Stimulated activated CD8-positive, alpha-beta memory T cell treated with anti-CD3 and anti-CD28 coated beads, Interleukin-15, amount 100 ng/mL, for 1 hour (primary cell): ENCODE measurements at regions not wholly inside any gene's neighbourhood (a gene's known extent, or its start where the extent isn't known, plus 50 kb on each side); places are given as distances from the start of the nearest gene placed in this dataset.
"Not testable (repeated sequence)": the region's sequence is repeated elsewhere in the genome, so short reads cannot be mapped to it uniquely, and the experiment has no call there.

Experiments
- DNase-seq: peaks from one replicate; pipeline ENCODE4 v3.0.0-alpha.2; 2020; ENCODE audit warnings: low read depth

- DNase-seq, result no peak
These were observed 164.6 kb downstream of the FBXO4 start for GRCh38 chr5:42089705-42090104.

- no peak for DNase-seq
These were observed 165.1 kb downstream of the FBXO4 start for GRCh38 chr5:42090162-42090561.

- DNase-seq, result not testable (repeated sequence)
These were observed 174.8 kb downstream of the FBXO4 start for GRCh38 chr5:42099846-42100245.

GRCh38 chr5:42108468-42108867 lies 183.4 kb downstream of the FBXO4 start:
- DNase-seq, result no peak

GRCh38 chr5:42109006-42109572 lies 184.0 kb downstream of the FBXO4 start:
- no peak for DNase-seq

- DNase-seq, result not testable (repeated sequence)
These were observed 190.6 kb downstream of the FBXO4 start for GRCh38 chr5:42115721-42116120.

- no peak for DNase-seq
These were observed 195.0 kb downstream of the FBXO4 start for GRCh38 chr5:42120070-42120469.

- no peak for DNase-seq
These were observed 196.3 kb downstream of the FBXO4 start for GRCh38 chr5:42121401-42121800.

- no peak for DNase-seq
These were observed 206.0 kb downstream of the FBXO4 start for GRCh38 chr5:42131081-42131480.

- no peak for DNase-seq
These were observed 218.3 kb downstream of the FBXO4 start for GRCh38 chr5:42143361-42143760.

GRCh38 chr5:42148813-42149212 lies 223.7 kb downstream of the FBXO4 start:
- DNase-seq, result no peak

- DNase-seq, result no peak
These were observed 232.1 kb downstream of the FBXO4 start for GRCh38 chr5:42157215-42157614.

GRCh38 chr5:42163083-42163482 lies 238.0 kb downstream of the FBXO4 start:
- DNase-seq, result no peak

- no peak for DNase-seq
These were observed 243.1 kb downstream of the FBXO4 start for GRCh38 chr5:42168091-42168670.

- DNase-seq, result not testable (repeated sequence)
These were observed 247.1 kb upstream of the GHR start for GRCh38 chr5:42176118-42176517.

GRCh38 chr5:42179843-42180242 lies 243.4 kb upstream of the GHR start:
- not testable (repeated sequence) for DNase-seq

GRCh38 chr5:42216904-42217303 lies 206.3 kb upstream of the GHR start:
- no peak for DNase-seq

GRCh38 chr5:42217791-42218190 lies 205.4 kb upstream of the GHR start:
- no peak for DNase-seq

GRCh38 chr5:42225009-42225408 lies 198.2 kb upstream of the GHR start:
- no peak for DNase-seq

GRCh38 chr5:42228279-42228678 lies 195.0 kb upstream of the GHR start:
- DNase-seq, result no peak

GRCh38 chr5:42230839-42231238 lies 192.4 kb upstream of the GHR start:
- DNase-seq, result no peak

- DNase-seq, result no peak
These were observed 188.0 kb upstream of the GHR start for GRCh38 chr5:42235241-42235640.

- no peak for DNase-seq
These were observed 187.4 kb upstream of the GHR start for GRCh38 chr5:42235837-42236236.

- no peak for DNase-seq
These were observed 181.6 kb upstream of the GHR start for GRCh38 chr5:42241636-42242035.
